Activated CD4-positive, alpha-beta T cell treated with anti-CD3 and anti-CD28 coated beads, Interleukin-2, amount 50 U/mL, for 24 hours (primary cell): ENCODE measurements at regions not wholly inside any gene's neighbourhood (a gene's known extent, or its start where the extent isn't known, plus 50 kb on each side); places are given as distances from the start of the nearest gene placed in this dataset.
"Not testable (repeated sequence)": the region's sequence is repeated elsewhere in the genome, so short reads cannot be mapped to it uniquely, and the experiment has no call there.

Experiments used
- DNase-seq, 2 donors: peaks; one replicate each; pipeline ENCODE4 v3.0.0-alpha.2; 2020; ENCODE audit warnings: low read depth in 1 of 2, low spot score in 1 of 2

DNA sequence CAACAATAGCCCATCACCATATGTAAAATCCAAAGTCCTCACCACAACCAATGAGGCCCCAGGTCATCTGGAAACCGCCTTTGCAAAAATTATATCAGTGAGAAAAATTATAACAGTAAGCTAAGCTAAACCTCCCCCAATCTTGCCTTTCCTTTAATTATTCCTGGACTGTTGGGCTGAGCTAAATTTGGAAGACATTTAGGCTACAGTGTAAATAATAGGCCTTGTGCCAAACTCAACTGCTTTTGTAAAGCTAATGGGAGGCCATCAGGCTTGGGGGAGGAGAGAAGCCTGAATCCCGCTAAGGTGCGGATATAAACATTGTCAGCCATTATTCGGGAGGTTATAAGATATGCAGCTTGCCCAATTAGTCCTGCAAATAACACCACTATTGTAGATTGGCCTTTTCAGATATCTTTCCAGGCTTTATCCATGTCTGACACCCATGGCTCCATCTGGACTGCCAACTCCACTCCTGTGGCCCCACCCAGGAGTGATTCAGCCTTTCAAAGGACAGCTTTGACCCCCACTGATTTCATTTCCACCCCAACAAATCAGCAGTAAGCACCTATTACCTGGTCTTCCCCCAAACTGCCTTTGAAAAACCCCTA lies 53.0 kb upstream of the CA12 start:
- no peak for DNase-seq

DNA sequence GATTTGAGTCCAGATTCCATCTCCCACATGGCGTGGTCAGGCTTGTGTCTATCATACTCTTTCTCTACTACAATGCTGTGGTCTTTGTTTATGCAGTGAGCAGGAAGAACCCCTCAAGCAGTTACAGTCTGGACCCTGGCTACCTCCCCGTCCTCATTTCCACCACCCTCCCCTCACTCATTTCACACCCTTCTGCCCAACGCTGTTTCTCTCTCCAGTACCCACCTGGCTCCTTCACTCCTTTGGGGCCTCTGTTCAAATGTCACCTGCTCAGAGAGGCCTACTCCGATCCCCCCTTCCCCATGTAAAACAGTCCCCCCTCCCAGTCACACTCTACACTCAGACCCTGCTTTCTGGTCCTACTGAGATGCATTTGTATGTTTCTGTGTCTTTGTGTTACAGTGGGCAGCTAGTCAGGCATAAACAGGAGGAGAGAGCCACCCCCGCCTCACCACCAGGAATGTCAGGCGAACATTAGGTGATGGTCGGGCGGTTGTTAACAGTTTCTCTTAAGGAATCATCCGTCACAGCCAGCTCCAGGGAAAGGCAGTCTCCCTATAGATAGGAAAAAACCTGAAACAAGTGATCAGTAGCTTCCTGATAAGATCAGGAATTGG lies 53.7 kb upstream of the CA12 start:
- DNase-seq = no peak

DNA sequence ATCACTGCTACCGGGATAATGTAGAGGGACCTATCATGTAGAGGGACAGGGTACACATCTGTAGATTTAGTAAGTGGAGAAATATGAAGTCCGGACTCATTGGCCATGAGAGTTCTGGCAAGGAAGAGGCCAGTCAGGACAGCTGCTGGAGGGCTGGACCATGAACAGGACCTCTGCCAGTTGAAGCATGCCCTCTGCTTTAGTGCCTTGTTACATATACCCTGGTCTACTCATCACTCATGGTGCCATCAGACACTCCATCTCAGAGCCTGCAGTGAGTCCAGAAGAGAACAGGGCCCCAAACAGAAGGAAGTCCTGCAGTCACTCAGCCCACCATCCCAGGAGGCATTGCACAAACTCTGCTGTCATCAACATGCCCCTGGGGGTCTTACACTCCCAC lies 54.7 kb upstream of the CA12 start:
- DNase-seq = no peak

DNA sequence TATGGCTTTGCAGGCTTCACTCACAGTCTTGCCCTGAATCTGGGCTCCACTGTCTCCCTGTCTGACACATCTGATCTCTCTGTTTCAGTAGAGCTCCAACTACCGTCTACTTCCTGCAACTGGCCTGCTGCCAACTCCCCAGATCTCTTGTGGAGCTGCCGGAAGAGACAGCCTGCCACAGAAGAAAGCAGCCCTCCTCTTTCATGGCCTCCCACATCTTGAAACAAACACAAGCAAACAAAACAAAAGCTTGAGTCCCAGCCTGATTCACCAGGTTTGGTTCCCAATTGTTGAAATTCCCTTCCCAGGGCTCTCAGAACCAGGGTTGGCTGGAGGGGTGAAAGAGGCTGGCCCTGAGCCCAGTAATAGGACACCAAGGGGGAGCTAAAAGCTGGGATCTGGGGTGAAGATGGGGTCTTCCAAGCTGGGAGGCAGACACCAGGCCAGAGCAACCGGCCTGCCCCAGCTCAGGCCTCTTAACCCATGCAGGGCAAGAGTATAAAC lies 55.3 kb upstream of the CA12 start:
- peak; percentile 33 to 66 for DNase-seq

DNA sequence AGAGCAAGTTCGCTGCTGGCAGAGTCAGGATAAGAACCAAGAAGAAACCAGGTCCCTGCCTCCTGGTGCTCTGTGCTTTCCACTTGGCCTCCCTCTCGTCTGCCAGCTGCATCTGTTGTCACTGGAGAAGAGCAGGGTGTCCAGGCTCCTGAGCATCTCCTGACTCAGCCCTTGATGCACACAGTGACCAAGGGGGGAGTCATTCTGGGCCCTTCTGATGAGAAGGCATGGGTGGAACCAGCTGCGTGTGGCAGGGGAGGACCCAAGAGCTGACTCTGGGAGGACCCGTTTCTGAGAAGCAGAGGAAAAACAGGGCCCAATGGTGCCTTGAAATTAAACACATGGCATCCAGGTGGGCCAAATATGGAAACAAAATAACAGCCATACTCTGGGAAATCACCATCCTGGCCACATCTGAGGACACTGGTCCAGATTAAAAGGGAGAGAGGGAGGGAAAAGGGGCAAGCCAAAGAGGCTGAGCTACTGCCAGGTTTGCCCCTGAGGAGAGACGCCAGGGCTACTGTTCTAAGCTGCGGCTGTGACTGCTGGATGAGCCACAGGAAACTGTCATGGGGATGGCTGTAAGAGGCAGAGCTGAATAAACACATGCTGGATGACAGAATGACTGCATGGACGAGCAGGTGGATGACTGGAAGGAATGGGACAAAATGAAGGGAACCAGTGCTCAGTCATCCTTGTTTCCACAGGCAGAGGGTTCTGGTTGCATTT lies 58.1 kb upstream of the CA12 start:
- DNase-seq = no peak

DNA sequence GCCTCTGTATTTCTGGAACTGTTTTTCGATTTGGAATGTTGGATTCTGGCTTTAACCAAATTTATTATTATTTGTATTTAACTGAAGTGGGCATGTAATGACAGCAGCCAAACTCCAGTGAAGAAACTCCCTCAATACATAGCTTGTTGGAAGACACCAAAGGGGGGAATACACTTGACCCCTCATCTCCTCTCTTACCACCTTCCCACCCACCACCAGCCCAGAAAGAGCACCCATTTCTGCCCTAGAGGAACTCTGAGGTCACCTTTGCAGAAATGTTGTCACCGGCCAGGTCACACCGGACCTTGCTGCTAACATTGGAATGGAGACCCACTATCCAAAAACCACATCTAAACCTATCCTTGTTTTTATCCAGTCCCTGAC lies 58.6 kb upstream of the CA12 start:
- DNase-seq = no peak

DNA sequence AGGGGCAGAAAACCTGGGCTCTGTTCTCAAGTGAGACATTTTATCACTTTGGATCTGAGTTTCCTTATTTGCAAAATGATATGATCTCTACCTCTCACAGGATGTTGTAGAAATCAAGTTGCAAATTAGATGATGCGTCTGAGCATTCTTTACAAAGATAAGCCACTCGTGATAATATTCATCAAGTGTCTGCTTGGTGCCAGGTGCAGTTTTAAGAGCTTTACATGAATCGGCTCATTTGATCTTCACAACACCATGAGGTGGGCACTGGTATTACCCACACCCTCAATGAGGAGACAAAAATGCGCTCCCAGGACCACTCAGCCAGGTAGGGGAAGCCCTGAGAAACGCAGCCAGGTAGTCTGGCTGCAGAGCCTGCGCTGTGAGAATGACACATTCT lies 59.1 kb upstream of the CA12 start:
- no peak for DNase-seq

DNA sequence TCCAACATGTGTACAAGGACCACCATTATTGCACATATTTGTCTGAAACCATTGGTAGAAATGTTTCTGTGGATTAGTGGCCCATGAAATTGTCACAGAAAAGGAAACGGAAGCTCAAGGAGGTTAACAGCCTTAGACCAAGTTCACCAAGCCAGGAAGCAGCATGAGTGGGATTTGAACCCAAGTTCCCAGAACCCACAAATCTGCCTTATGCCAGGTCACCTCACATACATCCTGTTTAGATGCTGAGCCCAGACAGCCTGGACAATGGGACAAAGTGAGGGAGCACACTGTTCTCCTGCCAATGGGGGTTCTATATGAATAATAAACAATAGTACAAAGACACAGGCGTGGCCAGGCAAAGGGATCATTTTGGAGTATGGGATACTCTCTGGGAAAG lies 59.6 kb upstream of the CA12 start:
- DNase-seq = no peak

DNA sequence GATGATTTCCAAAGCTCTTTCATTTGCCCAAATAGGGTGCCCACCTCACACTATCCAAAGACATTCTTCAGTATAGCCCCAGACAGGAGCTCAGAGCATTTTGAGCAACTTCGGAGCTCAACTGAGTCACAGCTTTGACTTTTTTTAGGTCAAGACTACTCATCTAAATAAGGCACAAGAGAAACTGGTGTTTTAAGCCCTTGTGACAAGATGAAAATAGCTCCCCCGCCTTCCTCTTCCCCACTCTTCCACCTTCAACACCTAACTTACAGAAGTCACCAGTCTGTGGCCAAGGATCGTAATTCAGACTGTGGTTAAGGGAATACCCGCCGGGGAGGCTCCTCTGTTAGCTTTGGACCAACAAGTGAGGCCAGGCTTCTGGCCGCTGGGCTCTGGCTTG lies 60.4 kb upstream of the CA12 start:
- no peak for DNase-seq

DNA sequence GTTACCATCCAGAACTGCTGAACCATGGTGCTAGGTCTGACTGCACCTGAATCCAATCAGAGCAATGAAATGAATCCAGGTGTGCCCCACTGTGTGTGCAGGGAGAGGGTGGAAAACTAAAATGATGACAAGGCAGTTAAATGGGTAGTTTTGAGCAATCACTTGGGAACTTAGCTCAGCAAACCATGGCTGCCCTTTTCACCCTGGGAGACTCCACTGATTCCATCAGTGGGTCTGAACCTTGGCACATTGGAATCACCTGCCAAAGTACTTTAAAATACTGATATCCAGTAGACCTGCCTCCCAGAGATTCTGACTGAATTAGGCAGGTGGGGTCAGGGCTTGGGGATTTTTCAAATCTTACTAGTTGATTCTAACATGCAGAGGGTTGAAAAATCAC lies 59.8 kb upstream of the USP3 start:
- no peak for DNase-seq

DNA sequence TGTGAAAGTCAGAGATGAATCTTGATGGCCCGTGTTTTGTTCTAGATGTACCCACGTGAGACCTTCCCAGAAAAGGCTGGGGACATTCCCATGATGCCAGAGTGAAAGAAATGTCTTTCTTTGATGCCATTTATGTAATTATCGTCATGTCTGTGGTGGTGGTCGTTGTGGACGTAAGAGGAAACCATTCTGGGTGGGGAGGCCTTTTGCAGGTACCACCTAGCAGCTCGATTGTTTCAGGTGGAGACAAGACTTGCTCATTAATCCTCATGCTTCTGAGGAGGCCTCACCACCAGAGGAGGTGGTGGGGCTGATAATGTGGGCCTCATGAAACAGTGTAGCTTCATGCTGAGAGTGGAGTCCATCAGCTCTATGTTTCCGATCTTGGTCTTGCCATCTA lies 58.1 kb upstream of the USP3 start:
- no peak for DNase-seq

DNA sequence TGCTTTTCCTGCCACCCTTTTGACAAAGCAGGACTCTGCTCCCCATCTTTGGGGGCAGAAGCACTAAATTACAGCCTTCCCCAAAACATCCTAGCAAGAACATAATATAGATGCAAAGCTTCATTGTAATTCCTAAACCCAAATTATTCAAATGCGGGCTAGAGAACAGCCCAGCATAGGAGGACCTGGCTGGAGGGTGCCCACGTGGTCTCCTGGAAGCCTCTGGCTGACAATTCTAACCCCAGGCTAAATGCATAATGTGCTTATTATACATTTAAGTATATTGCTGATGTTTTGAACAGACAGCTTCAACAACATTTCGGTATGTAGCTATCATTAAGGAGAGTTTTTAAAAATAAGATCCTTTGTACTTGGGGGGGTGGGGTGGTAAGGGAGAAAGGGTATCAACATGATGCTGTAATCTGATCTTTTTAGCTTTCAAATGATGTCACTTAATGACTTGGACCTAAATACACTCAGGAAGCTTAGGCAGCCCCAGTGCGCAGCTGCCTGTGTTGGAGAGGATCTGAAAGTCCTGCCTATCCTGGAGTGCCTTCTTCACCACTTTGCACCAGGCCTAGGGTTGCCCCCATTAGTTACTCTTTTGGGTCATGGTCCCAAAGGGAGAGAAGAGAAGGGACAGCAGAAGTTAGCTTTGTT lies 57.2 kb upstream of the USP3 start:
- no peak for DNase-seq

DNA sequence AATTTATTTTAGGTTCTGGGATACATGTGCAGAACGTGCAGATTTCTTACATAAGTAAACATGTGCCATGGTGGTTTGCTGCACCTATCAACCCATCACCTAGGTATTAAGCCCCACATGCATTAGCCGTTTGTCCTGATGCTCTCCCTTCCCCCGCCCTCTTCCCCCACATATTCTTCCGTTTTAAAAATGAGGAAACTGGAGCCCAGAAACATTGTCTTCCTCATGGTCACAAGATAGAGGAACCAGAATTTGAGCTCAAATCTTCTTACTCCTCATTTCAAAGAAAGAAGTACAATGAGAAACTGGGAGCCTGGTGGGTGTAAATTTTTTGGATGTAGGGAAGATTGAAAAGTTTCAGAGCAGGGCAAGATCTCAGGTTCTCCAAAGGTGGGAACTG lies 56.1 kb upstream of the USP3 start:
- no peak for DNase-seq

DNA sequence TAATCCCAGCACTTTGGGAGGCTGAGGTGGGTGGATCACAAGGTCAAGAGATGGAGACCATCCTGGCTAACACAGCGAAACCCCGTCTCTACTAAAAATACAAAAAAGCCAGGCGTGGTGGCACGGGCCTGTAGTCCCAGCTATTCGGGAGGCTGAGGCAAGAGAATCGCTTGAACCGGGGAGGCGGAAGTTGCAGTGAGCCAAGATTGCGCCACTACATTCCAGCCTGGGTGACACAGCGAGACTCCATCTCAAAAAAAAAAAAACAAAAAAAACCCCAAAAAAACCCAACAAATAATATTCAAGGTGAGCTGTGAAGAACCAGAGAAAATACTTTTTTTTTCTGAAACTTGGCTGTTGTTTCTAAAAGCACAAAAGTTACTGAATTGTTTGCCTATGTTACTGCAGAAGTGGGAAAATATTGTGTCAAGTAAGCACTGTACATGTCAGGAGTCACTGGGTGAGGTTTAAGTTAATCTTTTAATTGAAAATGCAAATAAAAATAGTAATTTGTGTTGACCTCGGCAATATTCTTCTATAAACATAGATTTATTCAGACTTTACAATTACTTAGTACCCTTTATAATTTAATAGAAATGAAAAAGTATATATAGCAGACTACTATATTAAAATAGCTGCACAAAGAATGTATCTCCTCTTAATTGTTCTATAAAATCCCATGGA lies 55.4 kb upstream of the USP3 start:
- not testable (repeated sequence) for DNase-seq

DNA sequence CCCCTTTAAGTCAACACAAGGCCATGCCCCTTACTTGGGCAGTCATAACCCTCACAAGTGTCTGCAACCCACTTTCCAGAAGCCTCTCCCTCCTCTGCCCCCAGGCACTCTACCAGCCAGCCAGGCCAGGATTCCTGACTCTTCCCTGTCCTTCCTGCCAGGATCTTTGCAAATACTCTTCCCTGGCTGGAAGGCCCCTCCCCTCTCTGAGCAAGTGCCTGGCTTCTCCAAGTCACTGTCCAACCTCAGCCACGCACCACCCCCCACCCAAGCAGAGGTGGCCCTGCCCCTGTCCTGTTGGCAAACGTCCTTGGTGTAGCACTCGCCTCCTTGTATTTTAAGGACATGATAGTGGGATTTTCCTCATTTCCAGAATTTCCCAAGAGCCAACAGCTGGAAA lies 54.7 kb upstream of the USP3 start:
- no peak for DNase-seq

DNA sequence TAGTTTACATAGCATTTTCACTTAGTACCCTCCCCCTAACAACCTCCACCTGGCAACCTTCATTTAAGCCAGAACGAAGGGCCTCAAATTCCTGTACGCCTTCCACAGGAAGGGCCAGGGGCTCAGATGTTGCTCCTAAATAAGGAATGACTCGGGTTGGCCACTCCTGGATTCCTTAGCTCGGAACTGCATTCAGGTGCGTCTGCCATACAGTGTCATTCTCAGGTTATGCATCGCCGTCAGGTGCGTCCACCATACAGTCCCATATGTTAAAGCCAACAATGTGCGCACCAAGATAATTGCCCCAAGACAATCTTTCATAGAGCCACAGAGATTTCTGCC lies 53.5 kb upstream of the USP3 start:
- no peak for DNase-seq

DNA sequence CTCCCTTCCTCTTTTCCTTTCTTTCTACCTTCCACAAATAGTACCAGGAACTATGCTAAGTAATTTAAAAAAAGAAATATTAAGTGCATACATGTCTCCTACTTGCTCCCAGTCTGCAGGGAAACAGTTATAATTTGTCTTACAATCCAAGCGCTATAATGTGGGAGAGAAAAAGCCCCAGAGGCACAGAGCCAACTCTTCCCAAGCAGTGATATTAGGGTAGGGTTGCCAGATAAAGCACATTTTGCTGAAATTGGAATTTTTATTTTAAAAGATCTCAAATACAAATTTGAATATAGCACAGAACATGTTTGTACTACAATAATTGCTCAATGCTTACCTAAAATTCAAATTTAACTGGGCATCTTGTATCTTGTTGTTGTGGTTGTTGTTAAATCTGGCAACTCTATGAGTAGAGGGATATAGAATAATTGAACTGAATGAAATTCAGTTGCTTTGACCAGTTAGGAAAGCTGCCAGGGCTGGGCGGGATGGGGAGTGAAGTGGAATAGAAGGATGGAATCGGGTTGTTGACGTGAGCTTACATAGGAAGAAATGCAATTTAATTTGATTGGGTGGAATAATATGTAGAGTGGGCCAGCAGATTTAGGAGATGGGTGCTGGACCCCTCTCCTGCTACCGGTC lies 52.6 kb upstream of the USP3 start:
- DNase-seq = no peak

DNA sequence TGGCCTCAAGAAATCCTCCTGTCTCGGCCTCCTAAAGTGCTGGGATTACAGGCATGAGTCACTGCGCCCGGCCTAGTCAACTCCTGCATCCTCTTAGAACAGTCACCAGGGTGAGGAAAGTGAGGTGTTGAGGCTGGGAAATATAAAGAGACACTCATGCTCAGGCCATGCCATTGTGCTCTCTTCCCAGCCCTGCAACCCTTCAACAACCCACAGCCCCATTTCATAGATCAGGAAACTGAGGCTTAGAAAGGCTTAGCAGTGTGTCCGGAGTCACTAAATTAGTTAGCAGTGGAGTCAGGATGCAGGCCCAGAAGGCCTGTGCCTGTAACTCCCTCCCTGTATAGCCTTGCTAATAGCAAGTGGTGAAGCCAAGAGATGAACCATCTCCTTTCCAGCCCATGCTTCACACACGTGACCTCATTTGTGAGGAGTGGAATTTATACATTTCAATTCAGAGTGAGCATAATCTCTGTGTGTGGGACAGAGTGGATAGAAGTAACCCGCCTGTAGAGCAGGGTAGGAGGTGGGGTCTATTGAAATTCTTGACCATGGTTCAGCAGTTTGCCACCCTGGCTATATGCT lies 51.7 kb upstream of the USP3 start:
- DNase-seq = no peak

DNA sequence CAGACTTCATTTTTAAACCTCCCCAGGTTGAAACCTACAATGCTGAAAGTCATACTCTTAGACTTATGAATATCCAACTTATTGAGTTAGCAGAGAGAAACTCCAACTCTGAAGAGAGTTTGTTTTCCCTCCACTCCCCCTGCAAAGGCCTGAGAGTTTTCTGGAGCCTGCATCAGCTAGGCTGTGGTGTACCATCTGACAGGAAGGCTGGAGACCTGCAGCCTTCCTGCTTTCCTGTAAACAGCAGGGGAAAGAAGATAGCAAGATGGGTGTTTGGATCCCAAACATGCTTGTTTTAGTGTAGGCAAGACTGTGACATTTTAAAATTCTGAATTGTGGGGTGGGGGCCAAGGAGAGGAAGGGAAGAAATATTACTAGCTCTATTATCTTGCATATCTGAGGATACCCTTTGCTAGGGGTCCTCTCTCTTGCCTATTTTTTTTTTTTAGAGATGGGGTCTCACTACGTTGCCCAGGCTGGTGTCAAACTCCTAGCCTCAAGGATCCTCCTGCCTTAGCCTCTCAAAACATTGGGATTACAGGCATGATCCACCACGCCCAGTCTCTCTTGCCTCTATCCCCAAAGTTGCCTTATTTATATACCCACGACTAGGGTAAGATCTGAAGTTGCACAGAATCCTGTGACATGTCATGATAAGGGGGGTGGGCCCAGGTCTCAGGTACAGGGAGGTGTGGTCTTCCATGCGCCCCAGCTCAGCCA lies 51.0 kb upstream of the USP3 start:
- DNase-seq = no peak
